ENCODE measurements at regions not wholly inside any gene's neighbourhood (a gene's known extent, or its start where the extent isn't known, plus 50 kb on each side); places are given as distances from the start of the nearest gene placed in this dataset.
"Not testable (repeated sequence)": the region's sequence is repeated elsewhere in the genome, so short reads cannot be mapped to it uniquely, and the experiment has no call there.

DNA sequence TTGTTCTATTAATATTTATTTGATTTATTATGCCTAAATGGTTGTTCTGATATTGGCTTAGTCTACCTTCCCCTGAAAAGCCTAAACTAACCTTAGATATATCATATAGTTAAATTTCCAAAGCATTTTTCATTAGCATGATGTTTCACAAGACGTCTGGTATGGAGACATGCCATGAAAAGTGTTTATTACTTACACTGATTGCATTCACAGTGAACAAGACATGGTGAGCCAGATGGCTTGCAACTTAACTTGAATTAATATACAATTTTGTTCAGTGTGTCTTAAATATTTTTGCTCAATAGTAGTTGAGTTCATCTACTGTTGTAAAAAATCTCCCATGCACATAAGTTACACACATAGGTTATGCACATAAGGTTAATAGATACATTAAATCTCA is 758.4 kb downstream of the NSUN3 start:
- Histone ChIP-seq H3K9ac (ENCODE audit: insufficient read length, low read depth) (no peak overlapping the region), H3K9me3 (ENCODE audit: insufficient read depth, low read length) (no peaks in the 10 kb centered on the region; the same call in 1 of the 2 replicates), H3K4me3 (ENCODE audit: insufficient read length, low read depth) (no peak overlapping the region), H3K36me3 (ENCODE audit: insufficient read depth, insufficient read length, low read length) (no peaks in the 10 kb centered on the region), H3K27me3 (ENCODE audit: insufficient read depth, insufficient read length) (no peaks in the 10 kb centered on the region), H3K4me1 (ENCODE audit: insufficient read depth, insufficient read length) (no peaks in the 10 kb centered on the region)
- no peak for DNase-seq (ENCODE audit: low read depth, low spot score)
- TF ChIP-seq ZNF274 (IDR thresholded peaks at IDR 0.05; ENCODE audit: low read depth, low read length), result no peak
- TF ChIP-seq YY1 (IDR thresholded peaks at IDR 0.05; ENCODE audit: insufficient read depth, insufficient read length), result no peak
- no peak for TF ChIP-seq SUZ12 (IDR thresholded peaks at IDR 0.05; ENCODE audit: extremely low read depth, insufficient read depth, insufficient read length)

DNA sequence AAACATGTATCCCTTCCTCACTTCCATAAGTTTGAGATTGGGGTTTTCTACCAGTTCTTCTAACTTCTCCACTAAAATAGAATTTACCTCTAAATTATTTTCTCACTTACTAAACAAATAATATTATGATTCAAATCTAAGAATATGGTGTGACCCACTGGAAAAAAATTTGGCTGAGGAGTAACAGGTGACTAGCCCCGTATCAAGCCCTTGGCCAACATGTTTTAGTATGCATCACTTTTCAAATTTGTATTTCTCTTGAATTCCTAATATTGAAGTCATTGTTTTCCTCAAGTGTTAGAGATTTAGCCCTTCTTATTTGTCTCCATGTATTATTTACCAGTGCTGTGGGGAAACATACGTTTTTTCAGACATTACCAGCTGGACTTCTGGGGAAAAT is 759.4 kb downstream of the NSUN3 start:
- no peaks in the 10 kb centered on the region for H3K36me3 ChIP-seq (ENCODE audit: insufficient read depth, insufficient read length, low read length)
- TF ChIP-seq SUZ12 (IDR thresholded peaks at IDR 0.05; ENCODE audit: extremely low read depth, insufficient read depth, insufficient read length) (no peak), YY1 (IDR thresholded peaks at IDR 0.05; ENCODE audit: insufficient read depth, insufficient read length) (no peak), ZNF274 (IDR thresholded peaks at IDR 0.05; ENCODE audit: low read depth, low read length) (no peak)
- no peak overlapping the region for H3K4me3 ChIP-seq (ENCODE audit: insufficient read length, low read depth)
- H3K4me1 ChIP-seq (ENCODE audit: insufficient read depth, insufficient read length), result no peaks in the 10 kb centered on the region
- DNase-seq (ENCODE audit: low read depth, low spot score), result no peak
- no peak overlapping the region for H3K9ac ChIP-seq (ENCODE audit: insufficient read length, low read depth)
- no peaks in the 10 kb centered on the region; the same call in 1 of the 2 replicates for H3K9me3 ChIP-seq (ENCODE audit: insufficient read depth, low read length)
- H3K27me3 ChIP-seq (ENCODE audit: insufficient read depth, insufficient read length), result no peaks in the 10 kb centered on the region

DNA sequence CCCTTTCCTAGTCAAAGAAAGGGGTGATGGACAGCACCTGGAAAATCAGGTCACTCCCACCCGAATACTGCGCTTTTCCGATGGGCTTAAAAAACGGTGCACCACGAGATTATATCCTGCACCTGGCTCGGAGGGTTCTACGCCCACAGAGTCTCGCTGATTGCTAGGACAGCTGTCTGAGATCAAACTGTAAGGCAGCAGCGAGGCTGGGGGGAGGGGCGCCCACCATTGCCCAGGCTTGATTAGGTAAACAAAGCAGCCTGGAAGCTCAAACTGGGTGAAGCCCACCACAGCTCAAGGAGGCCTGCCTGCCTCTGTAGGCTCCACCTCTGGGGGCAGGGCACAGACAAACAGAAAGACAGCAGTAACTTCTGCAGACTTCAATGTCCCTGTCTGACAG is 783.4 kb downstream of the NSUN3 start:
- H3K4me3 ChIP-seq (ENCODE audit: insufficient read length, low read depth); H3K9me3 ChIP-seq (ENCODE audit: insufficient read depth, low read length); H3K27me3 ChIP-seq (ENCODE audit: insufficient read depth, insufficient read length); DNase-seq (ENCODE audit: low read depth, low spot score); H3K9ac ChIP-seq (ENCODE audit: insufficient read length, low read depth); H3K4me1 ChIP-seq (ENCODE audit: insufficient read depth, insufficient read length); H3K36me3 ChIP-seq (ENCODE audit: insufficient read depth, insufficient read length, low read length): not testable (repeated sequence)

DNA sequence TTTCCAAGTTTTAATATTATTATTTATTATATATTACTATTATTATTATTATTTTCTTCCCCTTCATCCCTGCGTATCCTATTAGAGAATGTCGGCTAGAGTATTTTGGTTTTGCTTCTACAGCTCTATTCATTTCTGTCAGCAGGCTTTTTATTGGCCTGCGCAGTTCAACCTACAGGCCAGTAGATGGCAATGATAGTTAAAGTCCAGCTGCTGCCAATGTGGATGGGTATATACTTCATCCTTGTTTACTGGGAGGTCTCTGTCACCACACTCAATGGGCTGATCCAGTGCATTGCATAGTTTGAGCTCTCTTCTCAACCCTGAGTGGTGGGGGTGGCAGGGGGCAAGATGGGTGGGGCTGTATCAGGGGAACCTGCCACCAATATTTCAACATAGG is 799.8 kb downstream of the NSUN3 start:
- TF ChIP-seq SUZ12 (IDR thresholded peaks at IDR 0.05; ENCODE audit: extremely low read depth, insufficient read depth, insufficient read length), result no peak
- TF ChIP-seq YY1 (IDR thresholded peaks at IDR 0.05; ENCODE audit: insufficient read depth, insufficient read length), result no peak
- no peak for TF ChIP-seq ZNF274 (IDR thresholded peaks at IDR 0.05; ENCODE audit: low read depth, low read length)

DNA sequence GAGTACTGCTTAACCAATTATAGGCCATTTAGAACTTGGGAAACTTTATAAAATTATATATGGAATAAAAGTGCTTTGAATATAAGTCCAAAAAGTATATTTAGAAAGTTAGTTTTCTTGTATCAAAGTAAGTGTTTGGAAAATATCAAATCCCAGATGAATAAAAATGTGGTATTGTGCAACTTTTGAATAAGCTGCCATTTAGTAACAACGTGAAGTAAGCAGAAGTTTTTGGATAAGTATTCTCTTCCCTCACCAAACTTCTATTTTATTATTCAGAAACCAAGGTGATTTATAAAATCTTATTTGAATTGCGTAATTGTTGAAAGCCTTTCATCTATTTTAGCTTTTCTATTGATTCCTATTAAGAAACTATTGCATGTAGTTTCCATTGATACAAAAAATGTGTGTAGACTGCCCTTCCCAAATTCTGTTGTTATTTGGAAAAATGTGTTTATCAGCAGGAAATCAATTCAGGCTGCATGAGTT is 806.2 kb downstream of the NSUN3 start:
- Histone ChIP-seq H3K9me3 (ENCODE audit: insufficient read depth, low read length) (peaks cover 16% of the 10 kb centered on the region), H3K4me1 (ENCODE audit: insufficient read depth, insufficient read length) (no peaks in the 10 kb centered on the region), H3K9ac (ENCODE audit: insufficient read length, low read depth) (no peak overlapping the region), H3K36me3 (ENCODE audit: insufficient read depth, insufficient read length, low read length) (no peaks in the 10 kb centered on the region), H3K4me3 (ENCODE audit: insufficient read length, low read depth) (no peak overlapping the region), H3K27me3 (ENCODE audit: insufficient read depth, insufficient read length) (no peaks in the 10 kb centered on the region)
- TF ChIP-seq YY1 (IDR thresholded peaks at IDR 0.05; ENCODE audit: insufficient read depth, insufficient read length), result no peak
- TF ChIP-seq SUZ12 (IDR thresholded peaks at IDR 0.05; ENCODE audit: extremely low read depth, insufficient read depth, insufficient read length), result no peak
- TF ChIP-seq ZNF274 (IDR thresholded peaks at IDR 0.05; ENCODE audit: low read depth, low read length), result no peak
- DNase-seq (ENCODE audit: low read depth, low spot score), result no peak

More for the DNA sequence above, 799.8 kb downstream of the NSUN3 start:
- Histone ChIP-seq H3K4me3 (ENCODE audit: insufficient read length, low read depth) (no peak overlapping the region), H3K4me1 (ENCODE audit: insufficient read depth, insufficient read length) (no peaks in the 10 kb centered on the region), H3K9me3 (ENCODE audit: insufficient read depth, low read length) (peaks cover 38% of the 10 kb centered on the region), H3K9ac (ENCODE audit: insufficient read length, low read depth) (no peak overlapping the region), H3K36me3 (ENCODE audit: insufficient read depth, insufficient read length, low read length) (no peaks in the 10 kb centered on the region), H3K27me3 (ENCODE audit: insufficient read depth, insufficient read length) (no peaks in the 10 kb centered on the region)
- peak; percentile 6 for DNase-seq (ENCODE audit: low read depth, low spot score)

DNA sequence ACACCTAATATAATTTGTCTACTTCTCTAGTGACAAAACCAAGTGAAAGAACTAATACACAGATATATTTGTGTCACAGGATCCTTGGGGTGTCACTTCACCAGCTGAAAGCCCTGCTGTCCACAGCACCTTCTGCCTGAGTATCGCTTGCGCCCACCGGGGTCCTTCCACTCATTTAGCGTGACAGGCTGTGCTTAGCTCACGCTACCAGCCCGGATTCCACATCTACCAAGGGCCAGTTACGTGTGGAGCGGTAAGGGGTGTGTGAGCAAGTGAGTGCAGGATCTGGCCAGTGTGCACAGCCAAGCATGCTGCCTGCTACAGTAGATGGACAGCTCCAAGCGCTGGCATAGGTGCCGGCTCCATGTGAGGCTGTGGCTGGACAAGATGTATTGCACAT is 810.9 kb downstream of the NSUN3 start:
- peaks cover 14% of the 10 kb centered on the region; the same call in 1 of the 2 replicates for H3K9me3 ChIP-seq (ENCODE audit: insufficient read depth, low read length)
- no peaks in the 10 kb centered on the region for H3K36me3 ChIP-seq (ENCODE audit: insufficient read depth, insufficient read length, low read length)
- no peak for DNase-seq (ENCODE audit: low read depth, low spot score)
- no peak for TF ChIP-seq SUZ12 (IDR thresholded peaks at IDR 0.05; ENCODE audit: extremely low read depth, insufficient read depth, insufficient read length)
- TF ChIP-seq ZNF274 (IDR thresholded peaks at IDR 0.05; ENCODE audit: low read depth, low read length), result no peak
- no peak for TF ChIP-seq YY1 (IDR thresholded peaks at IDR 0.05; ENCODE audit: insufficient read depth, insufficient read length)
- no peak overlapping the region for H3K9ac ChIP-seq (ENCODE audit: insufficient read length, low read depth)
- H3K4me1 ChIP-seq (ENCODE audit: insufficient read depth, insufficient read length), result no peaks in the 10 kb centered on the region
- no peaks in the 10 kb centered on the region for H3K27me3 ChIP-seq (ENCODE audit: insufficient read depth, insufficient read length)
- no peak overlapping the region for H3K4me3 ChIP-seq (ENCODE audit: insufficient read length, low read depth)

DNA sequence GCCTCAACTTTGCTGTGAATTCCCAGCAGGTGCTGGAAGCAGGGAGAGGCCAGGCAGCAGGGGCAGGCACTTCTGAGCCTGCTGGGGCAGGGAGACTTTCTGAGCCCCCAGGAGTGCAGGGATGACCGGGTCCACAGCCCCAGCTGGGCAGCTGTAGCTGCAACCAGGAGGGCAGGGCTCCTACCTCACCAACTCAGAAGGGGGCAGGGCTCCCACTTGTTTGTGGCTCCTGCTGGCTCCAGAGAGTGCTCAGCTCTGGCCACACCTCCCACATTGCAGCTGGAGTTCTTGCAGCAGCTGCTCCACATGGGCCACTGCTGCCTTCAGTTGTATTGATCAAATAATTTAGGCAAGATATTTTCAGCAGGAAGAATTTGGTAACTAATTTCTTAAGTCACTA is 812.3 kb downstream of the NSUN3 start:
- Histone ChIP-seq H3K36me3 (ENCODE audit: insufficient read depth, insufficient read length, low read length) (no peaks in the 10 kb centered on the region), H3K9ac (ENCODE audit: insufficient read length, low read depth) (no peak overlapping the region), H3K4me1 (ENCODE audit: insufficient read depth, insufficient read length) (no peaks in the 10 kb centered on the region), H3K27me3 (ENCODE audit: insufficient read depth, insufficient read length) (no peaks in the 10 kb centered on the region), H3K4me3 (ENCODE audit: insufficient read length, low read depth) (no peak overlapping the region), H3K9me3 (ENCODE audit: insufficient read depth, low read length) (peaks cover 14% of the 10 kb centered on the region; the same call in 1 of the 2 replicates)
- no peak for DNase-seq (ENCODE audit: low read depth, low spot score)
- no peak for TF ChIP-seq SUZ12 (IDR thresholded peaks at IDR 0.05; ENCODE audit: extremely low read depth, insufficient read depth, insufficient read length)
- TF ChIP-seq ZNF274 (IDR thresholded peaks at IDR 0.05; ENCODE audit: low read depth, low read length), result no peak
- TF ChIP-seq YY1 (IDR thresholded peaks at IDR 0.05; ENCODE audit: insufficient read depth, insufficient read length), result no peak

DNA sequence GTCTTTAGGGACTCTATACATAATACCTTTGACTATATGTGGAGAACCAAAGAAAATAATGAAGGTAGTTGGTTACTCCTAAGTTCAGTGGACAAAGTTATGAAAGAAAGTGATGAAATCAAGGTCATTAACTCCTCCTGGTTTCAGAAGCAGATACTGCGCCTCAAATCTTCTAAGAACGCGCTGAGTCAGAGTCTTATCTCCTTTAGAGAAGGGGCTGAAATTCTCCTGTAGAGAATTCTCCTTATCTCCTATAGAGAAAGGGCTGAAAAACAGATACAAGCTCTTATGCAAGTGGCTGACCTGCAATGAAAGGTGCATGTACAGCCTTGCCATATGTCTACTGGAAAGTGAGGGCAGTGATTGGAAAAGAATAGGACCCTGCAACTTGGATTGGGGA is 824.2 kb downstream of the NSUN3 start:
- DNase-seq (ENCODE audit: low read depth, low spot score), result no peak
- Histone ChIP-seq H3K4me3 (ENCODE audit: insufficient read length, low read depth) (no peak overlapping the region), H3K4me1 (ENCODE audit: insufficient read depth, insufficient read length) (no peaks in the 10 kb centered on the region), H3K9me3 (ENCODE audit: insufficient read depth, low read length) (no peaks in the 10 kb centered on the region), H3K36me3 (ENCODE audit: insufficient read depth, insufficient read length, low read length) (no peaks in the 10 kb centered on the region), H3K9ac (ENCODE audit: insufficient read length, low read depth) (no peak overlapping the region), H3K27me3 (ENCODE audit: insufficient read depth, insufficient read length) (no peaks in the 10 kb centered on the region)
- TF ChIP-seq YY1 (IDR thresholded peaks at IDR 0.05; ENCODE audit: insufficient read depth, insufficient read length), result no peak
